Large intestine (tissue), 3 donors: ENCODE measurements at regions not wholly inside any gene's neighbourhood (a gene's known extent, or its start where the extent isn't known, plus 50 kb on each side); places are given as distances from the start of the nearest gene placed in this dataset.
"Not testable (repeated sequence)": the region's sequence is repeated elsewhere in the genome, so short reads cannot be mapped to it uniquely, and the experiment has no call there.

Source experiments
- DNase-seq, 2 donors: peaks; one replicate each; pipeline versions ENCODE4 v3.0.0 to v3.0.0-alpha.2; 2013
- H3K27ac ChIP-seq: one replicate; pipeline ENCODE4 v1.5.1; 2013; ENCODE audit warnings: low read length
- H3K27me3 ChIP-seq: 2 replicates; pipeline ENCODE4 v1.6.1; 2013; ENCODE audit warnings: low read length; ENCODE audit not compliant: control insufficient read depth, insufficient read depth
- H3K36me3 ChIP-seq: 2 replicates; pipeline ENCODE4 v1.6.1; 2013; ENCODE audit warnings: low read length; ENCODE audit not compliant: control insufficient read depth, insufficient read depth
- H3K4me1 ChIP-seq: one replicate; pipeline ENCODE4 v1.6.1; 2013; ENCODE audit warnings: low read length; ENCODE audit not compliant: control insufficient read depth, insufficient read depth
- H3K4me3 ChIP-seq: one replicate; pipeline ENCODE4 v1.5.1; 2013; ENCODE audit warnings: low read length
- H3K9me3 ChIP-seq: one replicate; pipeline ENCODE4 v1.6.1; 2013; ENCODE audit warnings: mild to moderate bottlenecking, low read depth, low read length, moderate library complexity; ENCODE audit not compliant: control insufficient read depth
- WGBS: methylation state at CpG from one replicate; pipeline ENCODE4 v1.1.5; 2013; ENCODE audit warnings: low lambda C conversion rate; ENCODE audit not compliant: insufficient coverage; 5-methylcytosine and 5-hydroxymethylcytosine counted together

- Histone ChIP-seq H3K4me3 (no peak overlapping the region), H3K27me3 (no peaks in the 10 kb centered on the region), H3K27ac (no peak overlapping the region), H3K9me3 (no peaks in the 10 kb centered on the region), H3K4me1 (no peaks in the 10 kb centered on the region), H3K36me3 (no peaks in the 10 kb centered on the region)
- no CpG with 5 or more reads among the region's 3 CpGs for WGBS
- DNase-seq, result no peak
Measured at GRCh38 chr4:10223782-10224181, 107.2 kb upstream of the WDR1 start.

GRCh38 chr4:10213481-10213880 lies 96.9 kb upstream of the WDR1 start:
- H3K4me3 ChIP-seq, H3K36me3 ChIP-seq, DNase-seq, H3K4me1 ChIP-seq, H3K27ac ChIP-seq, H3K9me3 ChIP-seq, H3K27me3 ChIP-seq: not testable (repeated sequence)
- no CpG with 5 or more reads among the region's 3 CpGs for WGBS

GRCh38 chr4:10212901-10213300 lies 96.3 kb upstream of the WDR1 start:
- Histone ChIP-seq H3K27me3 (no peaks in the 10 kb centered on the region), H3K27ac (no peak overlapping the region), H3K4me3 (no peak overlapping the region), H3K36me3 (no peaks in the 10 kb centered on the region), H3K9me3 (no peaks in the 10 kb centered on the region), H3K4me1 (no peaks in the 10 kb centered on the region)
- no peak for DNase-seq
- WGBS, result no CpG with 5 or more reads among the region's 3 CpGs

- no peak for DNase-seq
- Histone ChIP-seq H3K4me1 (no peaks in the 10 kb centered on the region), H3K4me3 (no peak overlapping the region), H3K27me3 (no peaks in the 10 kb centered on the region), H3K9me3 (no peaks in the 10 kb centered on the region), H3K27ac (no peak overlapping the region), H3K36me3 (no peaks in the 10 kb centered on the region)
- no CpG with 5 or more reads among the region's 2 CpGs for WGBS
Measured at GRCh38 chr4:10212400-10212799, 95.8 kb upstream of the WDR1 start.

- H3K27ac ChIP-seq, result no peak overlapping the region
- WGBS, result no CpG with 5 or more reads among the region's 4 CpGs
Measured at GRCh38 chr4:10207116-10207515, 90.5 kb upstream of the WDR1 start.

DNA sequence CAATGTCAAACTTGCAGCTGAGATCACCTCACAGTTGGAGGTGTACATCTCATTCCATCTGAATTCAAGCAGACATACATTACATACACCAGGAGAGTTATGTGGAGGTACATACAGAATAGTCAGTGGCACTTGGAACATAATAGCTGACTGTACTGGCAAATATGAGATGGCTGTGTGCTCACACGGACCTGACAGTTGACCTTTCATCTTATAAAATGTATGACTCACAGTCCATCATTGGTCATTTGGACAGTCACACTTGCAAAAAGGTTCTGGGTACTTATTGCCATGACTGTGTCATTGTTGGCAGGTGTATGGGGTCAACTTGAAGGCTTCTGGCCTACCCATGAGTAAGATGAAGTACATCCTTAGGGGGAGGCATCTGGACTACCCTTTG lies 88.6 kb upstream of the WDR1 start:
- Histone ChIP-seq H3K4me3 (no peak overlapping the region), H3K4me1 (no peaks in the 10 kb centered on the region), H3K27me3 (no peaks in the 10 kb centered on the region), H3K9me3 (no peaks in the 10 kb centered on the region), H3K36me3 (no peaks in the 10 kb centered on the region), H3K27ac (no peak overlapping the region)
- WGBS, result no CpG with 5 or more reads among the region's 1 CpG
- peak in 1 of 2 donors; percentile 0 for DNase-seq

More at GRCh38 chr4:10207116-10207515, 90.5 kb upstream of the WDR1 start:
- Histone ChIP-seq H3K4me3 (no peak overlapping the region), H3K36me3 (no peaks in the 10 kb centered on the region), H3K4me1 (no peaks in the 10 kb centered on the region), H3K9me3 (no peaks in the 10 kb centered on the region), H3K27me3 (no peaks in the 10 kb centered on the region)
- DNase-seq, result peak in 1 of 2 donors; percentile 0

DNA sequence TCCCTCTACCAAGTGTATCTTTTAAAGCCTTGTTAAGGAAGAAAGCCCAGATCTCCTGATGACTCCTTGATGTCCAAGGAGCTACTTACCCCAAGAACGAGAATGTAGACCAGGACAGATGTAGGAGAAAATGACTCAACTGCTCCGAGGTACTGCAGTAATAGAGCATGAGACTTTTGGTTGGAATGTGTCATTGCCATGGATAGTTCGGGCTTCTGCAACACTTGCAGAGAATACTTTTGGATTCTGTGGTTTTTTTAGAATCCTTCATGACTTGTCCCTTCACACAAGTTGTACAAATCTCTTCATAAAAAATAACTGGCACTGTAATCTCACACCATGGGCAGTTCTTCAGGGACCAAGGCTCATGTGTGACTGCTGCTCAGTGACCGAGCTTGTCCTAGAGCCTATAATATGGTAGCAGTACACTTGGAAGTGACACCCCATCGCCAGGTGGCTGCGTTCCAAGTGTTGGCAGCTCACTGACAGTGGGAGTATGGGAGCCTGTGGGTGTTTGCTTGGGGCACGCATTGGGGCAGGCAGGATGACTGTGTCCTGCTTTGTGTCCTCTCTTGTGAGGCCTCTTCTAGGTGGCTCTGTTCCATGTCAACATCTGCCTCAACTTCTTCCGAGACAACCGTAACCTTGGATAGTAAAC lies 87.9 kb upstream of the WDR1 start:
- no peak overlapping the region for H3K27ac ChIP-seq
- DNase-seq, result peak in 1 of 2 donors; percentile 0
- no CpG with 5 or more reads among the region's 9 CpGs for WGBS

DNA sequence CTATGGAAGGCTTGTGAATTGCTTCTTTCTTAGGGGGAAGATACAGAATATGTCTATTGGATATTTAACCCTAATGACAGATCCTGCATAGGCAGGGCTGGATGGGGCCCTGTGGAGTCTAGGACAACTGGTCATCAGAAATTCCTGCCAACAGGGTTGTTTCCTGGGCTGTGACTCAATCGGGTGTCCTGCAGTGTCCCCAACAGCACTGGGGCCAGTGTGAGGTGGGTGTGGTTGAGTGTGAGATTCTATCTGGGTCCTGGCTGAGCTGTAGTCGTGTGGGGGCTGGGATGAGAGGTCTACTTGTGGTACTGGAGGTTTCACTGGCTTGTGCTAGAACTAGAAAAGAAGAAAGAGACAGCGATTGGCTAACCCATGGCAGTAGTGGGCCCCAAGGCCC lies 87.3 kb upstream of the WDR1 start:
- no CpG with 5 or more reads among the region's 3 CpGs for WGBS
- Histone ChIP-seq H3K27me3 (no peaks in the 10 kb centered on the region), H3K4me1 (no peaks in the 10 kb centered on the region), H3K36me3 (no peaks in the 10 kb centered on the region), H3K9me3 (no peaks in the 10 kb centered on the region), H3K4me3 (no peak overlapping the region), H3K27ac (no peak overlapping the region)
- peak in 1 of 2 donors; percentile 1 for DNase-seq

More for the DNA sequence above, 87.9 kb upstream of the WDR1 start:
- H3K4me3 ChIP-seq, result no peak overlapping the region
- H3K27me3 ChIP-seq, result no peaks in the 10 kb centered on the region
- no peaks in the 10 kb centered on the region for H3K4me1 ChIP-seq
- H3K36me3 ChIP-seq, result no peaks in the 10 kb centered on the region
- H3K9me3 ChIP-seq, result no peaks in the 10 kb centered on the region

DNA sequence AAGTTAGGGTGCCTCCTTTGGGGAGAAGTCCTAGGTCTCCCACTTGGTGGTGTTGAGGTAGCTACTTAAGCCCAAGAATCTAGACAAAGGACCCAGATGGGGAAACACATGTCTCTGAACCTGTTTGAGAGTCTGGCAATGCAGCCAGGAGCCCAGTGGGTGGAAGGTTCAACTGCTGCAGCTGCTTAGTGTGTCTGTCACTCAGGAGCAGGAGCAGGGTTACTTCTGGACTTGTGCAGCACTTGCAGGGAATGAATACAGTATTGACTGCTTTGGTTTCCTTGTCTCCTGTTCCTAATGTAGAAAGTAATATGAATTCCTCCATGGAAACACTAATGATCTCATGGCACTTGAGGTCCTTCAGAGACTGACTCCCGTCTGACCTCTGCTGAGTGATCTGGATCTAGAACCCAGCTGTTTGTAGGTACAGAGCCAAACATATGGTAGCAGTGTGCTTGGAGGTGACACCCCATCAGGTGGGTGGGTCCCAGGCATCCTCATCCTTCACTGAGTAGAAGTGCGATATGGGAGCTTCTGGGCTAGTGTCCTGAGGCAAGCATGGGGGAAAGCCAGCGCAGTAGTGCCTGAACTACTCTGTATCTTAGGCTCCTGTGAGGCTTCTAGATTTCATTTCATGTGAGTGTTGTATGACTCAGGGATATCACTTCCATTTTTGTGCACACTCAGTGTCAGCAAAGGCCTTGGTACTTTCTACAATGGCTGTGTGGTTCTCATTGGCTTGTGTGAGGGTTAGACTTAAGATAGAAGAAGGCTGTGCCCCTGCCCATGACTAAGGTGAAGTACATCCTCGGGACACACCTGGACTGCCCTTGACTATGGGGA lies 85.0 kb upstream of the WDR1 start:
- peak in 1 of 2 donors; percentile 0 for DNase-seq
- H3K4me3 ChIP-seq, result no peak overlapping the region
- WGBS, result 100% methylated on average over 1 of the region's 4 CpGs
- H3K4me1 ChIP-seq, result no peaks in the 10 kb centered on the region
- H3K27me3 ChIP-seq, result no peaks in the 10 kb centered on the region
- no peak overlapping the region for H3K27ac ChIP-seq
- H3K9me3 ChIP-seq, result no peaks in the 10 kb centered on the region
- H3K36me3 ChIP-seq, result no peaks in the 10 kb centered on the region

- H3K36me3 ChIP-seq, result no peaks in the 10 kb centered on the region
- H3K4me1 ChIP-seq, result no peaks in the 10 kb centered on the region
- H3K9me3 ChIP-seq, result no peaks in the 10 kb centered on the region
- H3K27me3 ChIP-seq, result no peaks in the 10 kb centered on the region
- H3K27ac ChIP-seq, result no peak overlapping the region
- peak in 1 of 2 donors; percentile 1 for DNase-seq
- WGBS, result no CpG with 5 or more reads among the region's 3 CpGs
- H3K4me3 ChIP-seq, result no peak overlapping the region
Measured at GRCh38 chr4:10200869-10201268, 84.3 kb upstream of the WDR1 start.
